ENCODE measurements at regions not wholly inside any gene's neighbourhood (a gene's known extent, or its start where the extent isn't known, plus 50 kb on each side); places are given as distances from the start of the nearest gene placed in this dataset.

GRCh38 chr4:26105815-26106699, 192.0 kb downstream of the SMIM20 start:
- ChIA-PET CTCF (interaction anchor here (1.2 kb wide), 1 partner anchor 23 kb away, joined by 3 read pairs; no protein-coding TSS in a partner anchor), POLR2A (no interaction called here)
- TF ChIP-seq EZH2 (IDR thresholded peaks at IDR 0.05; ENCODE audit: borderline replicate concordance, insufficient read depth, low read depth, low read length, poor library complexity, severe bottlenecking) (no peak), CTCF (IDR thresholded peaks at IDR 0.05) (no peak)
- Histone ChIP-seq H3K9ac (ENCODE audit: low read length) (no peak overlapping the region), H3K4me3 (ENCODE audit: control extremely low read depth in 1 of 5, extremely low read depth in 1 of 5, insufficient read depth in 1 of 5, low read depth in 2 of 5, low read length in 4 of 5) (no peak overlapping the region), H3K4me1 (ENCODE audit: control insufficient read depth in 2 of 2, insufficient read depth in 2 of 2, low read length in 2 of 2) (no peaks in the 10 kb centered on the region), H3K27me3 (replicated peaks in 1 of 4; ENCODE audit: control extremely low read depth in 1 of 4, control insufficient read depth in 3 of 4, insufficient read depth in 4 of 4, low read length in 3 of 4) (peaks cover 0 to 2% (median 0%) of the 10 kb centered on the region in 4 experiments), H2AFZ (ENCODE audit: insufficient read depth, low read depth, low read length, poor library complexity, severe bottlenecking) (no peak overlapping the region), H3K9me3 (ENCODE audit: control extremely low read depth in 1 of 3, control insufficient read depth in 2 of 3, insufficient read depth in 1 of 3, low read length in 2 of 3) (no peaks in the 10 kb centered on the region), H4K20me1 (ENCODE audit: control insufficient read depth, insufficient read depth, low read length, poor library complexity, severe bottlenecking) (no peaks in the 10 kb centered on the region), H3K27ac (ENCODE audit: low read length in 2 of 2) (no peak overlapping the region), H3K4me2 (replicated peaks; ENCODE audit: low read depth, low read length, poor library complexity, severe bottlenecking) (no peak overlapping the region), H3K79me2 (ENCODE audit: control insufficient read depth, insufficient read depth, low read length) (no peaks in the 10 kb centered on the region), H3K36me3 (replicated peaks in 1 of 2; ENCODE audit: control extremely low read depth in 1 of 2, control insufficient read depth in 1 of 2, extremely low read depth in 1 of 2, insufficient read depth in 2 of 2, low read length in 1 of 2) (no peaks in the 10 kb centered on the region)
- Mint-ChIP-seq H3K4me3 (no peak overlapping the region), H3K27ac (no peak overlapping the region), H3K27me3 (peaks cover 8% of the 10 kb centered on the region), H3K9me3 (ENCODE audit: insufficient read depth) (no peaks in the 10 kb centered on the region), H3K4me1 (no peaks in the 10 kb centered on the region)
- ATAC-seq (ENCODE audit: low read depth) (no peak), DNase-seq (no peak)
- WGBS (ENCODE audit: insufficient coverage), result 70% methylated on average over 2 of the region's 7 CpGs
- intact Hi-C loops (cut with micrococcal nuclease), result no loop called here

GRCh38 chr4:26106776-26107175, 192.8 kb downstream of the SMIM20 start:
- no peaks in the 10 kb centered on the region for H3K36me3 ChIP-seq (replicated peaks in 1 of 2; ENCODE audit: control extremely low read depth in 1 of 2, control insufficient read depth in 1 of 2, extremely low read depth in 1 of 2, insufficient read depth in 2 of 2, low read length in 1 of 2)
- intact Hi-C loops (cut with micrococcal nuclease), result no loop called here
- no peaks in the 10 kb centered on the region for H3K4me1 Mint-ChIP-seq
- no peak overlapping the region for H3K27ac Mint-ChIP-seq
- no peak overlapping the region for H3K9ac ChIP-seq (ENCODE audit: low read length)
- peaks cover 0 to 2% (median 0%) of the 10 kb centered on the region in 4 experiments for H3K27me3 ChIP-seq (replicated peaks in 1 of 4; ENCODE audit: control extremely low read depth in 1 of 4, control insufficient read depth in 3 of 4, insufficient read depth in 4 of 4, low read length in 3 of 4)
- H3K4me3 ChIP-seq (ENCODE audit: control extremely low read depth in 1 of 5, extremely low read depth in 1 of 5, insufficient read depth in 1 of 5, low read depth in 2 of 5, low read length in 4 of 5), result no peak overlapping the region
- no peak overlapping the region for H3K4me2 ChIP-seq (replicated peaks; ENCODE audit: low read depth, low read length, poor library complexity, severe bottlenecking)
- no peak overlapping the region for H3K27ac ChIP-seq (ENCODE audit: low read length in 2 of 2)
- H3K4me3 Mint-ChIP-seq, result no peak overlapping the region
- H2AFZ ChIP-seq (ENCODE audit: insufficient read depth, low read depth, low read length, poor library complexity, severe bottlenecking), result no peak overlapping the region
- DNase-seq, result no peak
- ATAC-seq (ENCODE audit: low read depth), result no peak
- H3K79me2 ChIP-seq (ENCODE audit: control insufficient read depth, insufficient read depth, low read length), result no peaks in the 10 kb centered on the region
- CTCF ChIA-PET, result interaction anchor here (1.2 kb wide), 1 partner anchor 24 kb away, joined by 3 read pairs; no protein-coding TSS in a partner anchor
- H3K9me3 ChIP-seq (ENCODE audit: control extremely low read depth in 1 of 3, control insufficient read depth in 2 of 3, insufficient read depth in 1 of 3, low read length in 2 of 3), result no peaks in the 10 kb centered on the region
- no peaks in the 10 kb centered on the region for H3K4me1 ChIP-seq (ENCODE audit: control insufficient read depth in 2 of 2, insufficient read depth in 2 of 2, low read length in 2 of 2)
- H4K20me1 ChIP-seq (ENCODE audit: control insufficient read depth, insufficient read depth, low read length, poor library complexity, severe bottlenecking), result no peaks in the 10 kb centered on the region
- TF ChIP-seq CTCF (IDR thresholded peaks at IDR 0.05), result no peak
- TF ChIP-seq EZH2 (IDR thresholded peaks at IDR 0.05; ENCODE audit: borderline replicate concordance, insufficient read depth, low read depth, low read length, poor library complexity, severe bottlenecking), result no peak
- POLR2A ChIA-PET, result no interaction called here
- H3K27me3 Mint-ChIP-seq, result peaks cover 12% of the 10 kb centered on the region
- no peaks in the 10 kb centered on the region for H3K9me3 Mint-ChIP-seq (ENCODE audit: insufficient read depth)
